GM19468 (cell line): ENCODE measurements at regions not wholly inside any gene's neighbourhood (a gene's known extent, or its start where the extent isn't known, plus 50 kb on each side); places are given as distances from the start of the nearest gene placed in this dataset.

Experiments used
- ATAC-seq: cut with Tn5 transposase; IDR thresholded peaks from one replicate; pipeline ENCODE4 v1.9.1; 2021; ENCODE audit warnings: mild to moderate bottlenecking, moderate library complexity, moderate number of reproducible peaks; ENCODE audit not compliant: unreplicated experiment; ENCODE audit errors: extremely low read depth

DNA sequence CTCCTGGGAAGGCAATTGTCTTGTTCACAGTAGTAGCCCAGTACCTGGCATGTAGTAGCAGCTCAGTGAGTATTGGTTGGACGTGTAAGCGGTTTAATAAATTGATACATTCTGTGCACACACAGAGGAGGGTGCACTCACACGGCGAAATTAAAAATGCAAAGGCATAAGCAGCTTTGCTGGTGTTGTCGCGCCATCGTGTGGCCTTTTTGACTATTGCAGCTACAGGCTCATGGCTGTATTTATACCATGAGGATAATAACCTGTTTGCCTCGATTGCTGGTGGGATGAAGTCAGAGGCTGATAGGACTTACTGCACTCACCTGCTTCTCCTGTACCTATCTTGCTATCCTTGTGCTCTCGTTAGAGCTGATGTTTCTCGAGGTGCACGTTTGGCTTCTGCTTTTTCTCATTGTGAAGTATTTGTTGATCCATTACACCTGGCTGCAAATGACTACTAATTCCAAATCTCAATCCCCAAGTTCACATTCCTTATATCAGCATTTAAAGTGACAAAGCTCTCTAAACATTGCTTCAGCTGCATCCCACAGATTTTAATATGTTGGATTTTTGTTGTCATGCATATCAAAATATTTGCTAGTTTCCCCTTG lies 61.5 kb downstream of the TBXT start:
- peak; percentile 27 for ATAC-seq

DNA sequence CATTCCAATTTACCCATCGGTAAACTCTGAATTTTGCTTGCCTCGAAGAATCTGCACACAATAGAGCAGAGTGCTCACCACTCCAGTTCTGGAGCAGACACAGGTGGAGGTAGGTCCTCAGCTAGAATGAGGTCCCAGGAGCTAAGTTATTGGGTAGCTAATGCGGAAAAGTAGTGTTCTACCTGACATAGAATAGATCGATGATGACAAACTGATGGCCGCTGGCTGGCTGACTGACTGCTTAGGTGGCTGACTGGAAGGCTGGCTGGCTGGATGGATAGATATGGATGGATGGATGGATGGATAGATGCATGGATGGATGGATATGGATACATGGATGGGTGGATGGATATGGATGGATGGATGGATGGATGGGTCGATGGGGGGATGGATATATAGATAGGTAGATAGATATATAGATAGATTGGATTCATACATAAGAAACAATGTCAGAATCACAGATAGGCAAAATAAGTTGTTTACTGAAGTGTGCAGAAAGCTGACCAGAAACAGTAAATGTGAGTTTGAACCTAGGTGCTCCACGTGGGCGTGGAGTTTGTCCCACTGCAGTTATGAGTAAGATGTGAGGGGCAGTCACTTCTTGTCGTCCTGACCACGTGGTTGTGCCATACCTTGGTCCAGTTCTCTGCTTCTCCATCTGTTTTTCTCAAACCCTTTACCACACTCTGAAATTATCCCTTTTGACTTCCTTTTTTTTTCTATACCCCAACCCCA lies 62.1 kb downstream of the TBXT start:
- ATAC-seq = no peak

DNA sequence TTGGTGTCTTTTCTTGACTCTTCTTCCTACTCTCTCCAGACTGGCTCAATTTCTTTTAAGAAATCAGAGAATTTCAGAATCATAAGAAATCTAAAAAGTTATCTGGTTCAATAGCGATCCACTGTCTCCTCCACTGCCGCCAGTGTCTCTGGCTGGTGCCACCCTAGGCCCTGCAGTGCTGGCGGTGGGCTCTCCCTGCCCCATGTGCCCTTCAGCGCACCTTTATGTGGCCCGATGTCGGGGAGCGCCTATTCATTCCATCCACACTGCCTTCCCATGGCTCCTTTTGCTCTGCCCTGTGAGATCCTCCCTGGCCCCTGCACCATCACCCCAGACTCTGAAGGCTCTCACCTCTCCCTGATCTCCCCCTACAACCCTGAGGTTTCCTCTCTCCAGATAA lies 62.8 kb downstream of the TBXT start:
- ATAC-seq = no peak

DNA sequence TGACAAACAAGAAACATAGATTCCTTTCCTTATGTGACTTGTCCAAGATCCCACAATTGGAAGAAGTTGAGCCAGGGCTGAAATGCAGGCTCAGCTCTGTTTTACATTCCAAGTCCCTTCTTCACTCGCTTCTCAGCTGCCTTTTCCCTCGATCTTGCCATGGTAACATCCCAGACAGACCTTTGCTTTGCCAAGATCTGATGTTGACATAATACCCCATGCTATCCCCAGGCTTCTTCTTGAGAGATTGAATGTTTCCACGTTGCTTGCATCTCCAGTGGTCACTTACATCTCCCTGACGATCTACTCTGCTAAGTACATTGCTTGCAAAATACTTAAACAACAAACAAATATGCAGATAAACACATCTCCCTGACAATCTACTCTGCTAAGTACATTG lies 63.5 kb downstream of the TBXT start:
- ATAC-seq = no peak

DNA sequence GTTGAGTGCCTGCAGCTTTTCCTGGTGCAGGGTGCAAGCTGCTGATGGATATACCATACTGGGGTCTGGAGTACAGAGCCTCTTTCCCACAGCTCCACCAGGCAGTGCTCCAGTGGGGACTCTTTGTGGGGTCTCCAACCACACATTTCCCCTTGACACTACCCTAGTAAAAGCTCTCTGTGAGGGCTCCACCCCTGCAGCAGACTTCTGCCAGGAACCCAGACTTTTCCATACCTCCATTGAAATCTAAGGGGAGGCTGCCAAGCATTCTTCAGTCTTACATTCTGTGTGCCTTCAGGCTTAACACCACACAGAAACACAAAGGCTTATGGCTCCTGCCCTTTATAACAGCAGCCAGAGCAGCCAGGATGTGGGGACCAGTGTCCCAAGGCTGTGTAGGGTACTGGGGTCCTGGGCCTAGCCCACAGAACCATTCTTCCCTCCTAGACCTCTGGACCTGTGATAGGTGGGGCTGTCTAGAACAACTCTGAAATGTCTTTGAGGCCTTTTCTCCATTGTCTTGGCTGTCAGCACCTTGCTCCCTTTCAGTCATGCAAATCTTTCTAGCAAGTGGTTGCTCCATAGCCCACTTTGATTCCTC lies 65.7 kb downstream of the TBXT start:
- ATAC-seq = no peak

DNA sequence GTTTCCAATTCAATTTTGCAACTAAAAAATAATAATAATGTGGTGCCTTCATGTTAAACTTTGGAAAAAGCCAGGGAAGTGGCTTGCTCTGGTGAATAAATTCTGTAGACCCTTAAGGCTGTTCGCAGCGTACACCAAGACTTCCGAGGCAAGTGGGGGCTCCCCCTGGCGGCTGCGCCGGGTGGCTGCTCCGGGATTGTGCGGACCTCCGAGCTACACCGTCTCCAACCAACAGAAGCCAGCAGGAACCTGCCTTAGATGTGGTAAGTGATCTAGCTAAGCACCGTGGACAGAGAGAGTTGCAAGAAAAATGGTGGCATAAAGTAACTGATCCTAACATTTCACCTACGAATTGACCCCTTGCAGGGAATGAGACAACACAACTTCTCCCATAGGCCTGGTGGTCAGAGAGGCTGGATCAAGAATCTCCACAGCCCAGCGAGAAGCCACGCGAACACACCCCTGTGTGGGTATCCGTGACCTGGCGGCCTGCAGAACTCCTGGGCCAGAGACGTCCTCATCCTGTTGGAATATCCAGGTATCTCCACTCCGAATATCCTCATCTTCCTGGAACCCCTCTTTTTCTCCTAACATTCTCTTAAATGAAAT lies 69.6 kb downstream of the TBXT start:
- peak; percentile 85 for ATAC-seq

DNA sequence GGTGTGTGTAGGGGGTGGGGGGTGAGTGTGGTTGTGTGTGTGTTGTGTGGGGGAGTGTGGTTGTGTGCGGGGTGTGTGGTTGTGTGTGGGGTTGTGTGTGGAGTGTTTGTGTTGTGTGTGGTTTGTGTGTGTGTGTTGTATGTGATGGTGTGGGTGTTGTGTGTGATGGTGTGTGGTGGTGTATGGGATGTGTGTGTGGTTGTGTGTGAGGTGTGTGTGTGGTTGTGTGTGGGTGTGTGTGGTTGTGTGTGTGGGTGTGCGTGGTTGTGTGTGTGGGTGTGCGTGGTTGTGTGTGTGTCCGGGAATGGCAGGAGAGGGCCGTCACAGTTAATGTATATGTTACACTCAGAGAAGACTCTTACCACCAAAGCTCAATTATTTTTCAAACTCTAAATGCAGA lies 79.8 kb downstream of the TBXT start:
- ATAC-seq = no peak

DNA sequence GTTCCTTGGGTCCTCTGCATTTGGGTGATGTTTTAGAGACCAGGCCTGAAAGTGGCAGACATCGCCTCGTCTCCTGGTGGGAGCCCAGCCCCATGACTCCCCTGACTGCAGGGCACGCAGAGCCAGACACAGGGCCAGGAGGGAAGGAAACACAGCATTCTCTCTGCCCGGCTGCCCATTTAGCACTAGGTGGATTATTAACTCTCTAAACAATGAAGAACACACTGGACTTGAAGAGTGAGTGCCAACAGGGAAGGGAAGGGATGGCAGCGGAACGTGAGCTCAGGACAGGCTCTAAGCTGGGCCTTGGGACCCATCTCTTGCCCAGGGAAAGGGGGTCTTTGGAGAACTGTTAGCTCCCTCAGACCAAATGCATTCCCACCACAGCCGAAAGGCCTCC lies 80.4 kb downstream of the TBXT start:
- no peak for ATAC-seq

DNA sequence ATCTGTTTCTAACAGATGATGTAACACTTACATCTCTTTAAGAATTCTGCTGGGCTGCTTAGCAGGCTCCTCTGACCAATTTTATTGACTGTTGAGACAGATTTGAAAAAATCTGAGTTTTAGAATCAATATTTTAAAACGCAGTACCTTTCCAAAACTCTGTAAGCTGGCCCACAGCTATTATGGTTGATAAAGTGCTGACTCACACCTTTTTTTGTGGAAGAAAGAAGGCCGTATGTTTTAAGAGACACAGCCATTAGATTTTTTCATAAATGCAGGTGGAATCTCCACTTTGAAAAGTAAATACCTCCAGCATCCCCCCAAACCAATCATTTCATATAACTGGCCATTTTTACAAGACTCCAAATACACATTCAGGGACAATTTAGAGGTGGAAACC lies 82.2 kb downstream of the TBXT start:
- ATAC-seq = no peak

DNA sequence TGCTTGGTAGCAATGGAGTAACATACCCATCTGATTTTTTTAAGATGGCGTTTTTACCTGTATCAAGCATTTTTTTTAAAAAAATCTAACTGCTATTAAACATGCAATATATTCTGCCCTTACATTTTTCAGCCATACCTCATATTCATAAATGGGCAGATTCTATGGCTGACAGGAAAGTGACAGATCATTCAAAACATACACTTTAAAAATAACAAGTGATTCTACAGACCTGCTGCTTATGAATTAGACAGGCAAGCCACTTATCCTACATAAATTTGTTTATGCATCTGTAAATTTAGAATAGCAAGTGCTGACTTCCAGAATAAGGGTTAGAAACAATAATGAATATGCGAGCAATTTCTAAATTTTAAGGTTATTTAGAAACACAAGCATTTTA lies 82.7 kb downstream of the TBXT start:
- ATAC-seq = no peak

DNA sequence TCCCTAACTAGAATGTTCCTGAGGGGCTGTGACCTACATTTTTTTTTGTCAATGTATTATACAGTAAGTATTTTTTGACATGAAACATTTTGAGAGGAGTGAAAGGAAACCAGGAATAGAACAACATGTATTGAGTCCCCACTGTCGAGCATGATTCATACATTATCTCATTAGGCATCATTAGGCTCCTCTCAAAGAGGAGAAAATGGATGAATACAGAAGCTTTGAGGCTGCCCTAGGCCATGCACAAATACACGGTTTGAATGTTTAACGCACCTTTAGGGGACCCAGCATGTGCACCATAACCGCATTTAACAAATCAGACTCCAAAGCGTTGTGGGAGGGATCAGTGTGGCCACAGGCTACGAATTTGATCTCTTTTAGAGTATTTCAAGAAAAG lies 87.8 kb downstream of the TBXT start:
- no peak for ATAC-seq

DNA sequence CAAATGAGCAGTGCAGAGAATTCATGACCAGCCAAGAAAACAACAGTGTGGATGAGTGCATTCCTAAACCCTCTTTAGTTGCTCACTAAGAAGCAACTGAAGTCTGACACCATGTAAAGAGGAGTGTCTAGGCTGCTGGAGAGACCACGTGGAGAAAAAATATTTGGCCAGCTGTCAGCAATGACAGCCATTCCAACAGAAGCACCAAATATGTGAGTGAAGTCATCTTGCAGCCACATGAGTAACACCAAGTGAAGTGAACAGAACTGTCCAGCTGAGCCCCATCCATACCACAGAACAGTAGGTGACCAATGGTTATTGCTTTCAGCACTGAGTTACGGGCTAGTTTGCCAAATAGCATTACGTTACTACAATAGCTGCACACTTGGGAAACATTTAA lies 89.4 kb downstream of the TBXT start:
- ATAC-seq = no peak

DNA sequence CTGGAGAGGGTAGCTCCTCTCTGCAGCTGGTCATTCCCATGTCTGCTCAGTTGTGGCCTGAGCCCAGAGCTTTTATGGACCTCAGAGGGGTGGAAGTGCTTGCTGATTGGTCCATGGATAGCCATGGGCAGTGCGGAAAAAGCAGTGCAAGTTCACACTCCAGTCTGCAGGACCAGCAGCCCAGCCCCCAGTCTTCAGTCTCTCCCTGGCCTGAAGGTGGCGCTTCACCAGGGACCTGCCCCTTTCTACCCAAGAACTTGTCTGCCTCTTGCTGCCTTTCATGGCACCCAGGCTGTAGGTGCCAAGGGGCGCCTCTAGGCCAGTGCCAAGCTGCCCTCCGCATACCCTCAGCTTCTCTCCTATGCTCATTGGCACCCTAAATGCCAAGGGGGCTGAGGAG lies 91.0 kb downstream of the TBXT start:
- no peak for ATAC-seq

DNA sequence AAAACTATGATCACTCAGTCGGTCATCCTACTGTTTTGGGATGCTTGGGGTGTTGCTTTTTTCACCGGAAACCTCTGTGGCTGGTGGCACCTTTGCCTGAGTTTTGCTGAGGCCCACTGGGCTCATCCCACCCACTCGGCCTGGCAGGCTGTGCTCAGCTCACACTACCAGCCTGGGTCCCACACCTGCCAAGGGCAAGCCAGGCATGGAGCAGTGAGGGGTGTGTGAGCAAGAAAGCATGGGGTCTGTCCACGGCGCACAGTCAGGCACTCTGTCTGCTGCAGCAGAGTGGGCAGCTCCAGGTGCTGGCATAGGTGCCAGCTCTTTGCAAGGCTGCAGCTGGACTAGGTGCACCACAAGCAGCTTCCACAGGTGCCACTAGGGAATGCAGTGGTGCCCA lies 91.7 kb downstream of the TBXT start:
- no peak for ATAC-seq

DNA sequence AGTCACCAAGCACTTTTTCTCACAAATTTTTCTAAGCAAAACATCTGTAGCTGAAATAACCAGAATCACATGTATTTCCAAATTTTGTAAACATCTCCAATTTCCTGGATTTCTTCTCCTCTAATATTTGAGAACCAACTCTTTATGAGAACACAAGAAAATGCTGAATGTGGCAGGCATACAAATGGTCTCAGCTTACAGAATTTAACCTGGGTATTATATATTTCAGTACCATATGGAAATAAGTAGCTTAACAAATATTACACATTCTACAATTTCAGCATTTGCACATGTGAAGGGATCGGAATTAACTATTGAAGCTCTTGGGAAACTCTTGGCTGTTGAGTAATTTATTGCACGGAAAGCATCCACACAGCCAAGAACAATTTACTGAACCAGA lies 92.5 kb downstream of the TBXT start:
- no peak for ATAC-seq

DNA sequence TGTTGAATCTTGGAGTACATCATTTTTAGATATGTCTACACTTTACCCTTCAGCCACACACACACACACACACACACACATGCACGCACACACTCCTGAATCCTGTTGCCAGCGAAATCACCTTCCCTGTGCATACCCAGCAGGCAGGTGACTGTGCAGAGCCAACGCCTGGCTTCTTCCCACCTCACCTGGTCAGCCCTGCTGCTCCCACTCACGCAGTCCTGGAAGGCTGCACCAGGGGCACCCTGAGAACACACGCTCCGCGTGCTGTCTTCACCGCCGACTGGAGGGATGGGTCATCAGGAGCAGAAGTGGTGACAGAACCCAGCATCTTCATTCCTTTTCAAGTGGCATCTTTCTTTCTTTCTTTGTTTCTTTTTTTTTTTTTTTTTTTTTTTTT lies 94.6 kb downstream of the TBXT start:
- ATAC-seq = no peak

DNA sequence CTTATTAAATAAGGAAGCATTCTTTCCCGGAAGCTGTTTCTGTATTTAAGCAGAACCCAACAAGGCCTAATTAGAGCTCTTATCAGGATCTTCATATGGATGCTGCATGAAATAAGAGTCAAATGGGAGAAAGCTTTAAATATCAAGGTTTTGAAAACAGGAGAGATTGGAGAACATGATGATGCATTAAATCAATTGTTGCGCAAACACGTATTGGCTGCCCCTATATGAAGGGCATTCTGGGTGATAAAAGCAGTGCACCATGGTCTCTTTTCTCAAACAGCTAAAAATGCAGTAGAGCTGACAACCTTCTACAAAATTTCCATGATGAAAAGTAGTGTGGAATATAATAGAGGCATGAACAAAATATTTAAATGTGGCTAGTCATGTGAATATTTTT lies 98.9 kb downstream of the TBXT start:
- ATAC-seq = no peak

DNA sequence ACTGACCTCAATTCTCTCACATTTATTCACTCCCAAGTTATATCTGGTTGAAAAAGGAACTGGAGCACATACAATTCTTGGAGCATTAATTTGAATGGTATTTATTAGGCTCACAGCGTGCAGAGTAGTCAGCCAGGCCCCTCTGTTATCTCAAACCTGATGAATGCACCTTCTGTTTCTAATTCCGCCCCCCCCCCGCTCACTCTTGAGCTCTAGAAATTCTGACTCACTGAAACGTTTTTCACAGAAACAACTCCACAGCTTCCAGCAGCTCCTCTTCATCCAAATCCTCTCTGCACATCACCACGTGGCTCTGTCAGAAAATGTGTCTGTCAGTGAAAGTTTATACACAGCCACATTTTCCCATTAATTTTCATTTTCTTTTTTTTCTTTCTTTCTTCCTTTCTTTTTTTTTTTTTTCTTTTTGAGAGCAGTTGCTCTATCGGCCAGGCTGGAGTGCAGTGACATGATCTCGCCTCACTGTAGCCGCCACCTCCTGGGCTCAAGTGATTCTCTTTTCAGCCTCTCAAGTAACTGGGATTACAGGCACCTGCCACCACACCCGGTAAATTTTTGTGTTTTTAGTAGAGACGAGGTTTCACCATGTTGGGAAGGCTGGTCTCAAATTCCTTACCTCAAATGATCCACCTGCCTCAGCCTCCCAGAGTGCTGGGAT lies 109.4 kb downstream of the TBXT start:
- ATAC-seq = no peak

DNA sequence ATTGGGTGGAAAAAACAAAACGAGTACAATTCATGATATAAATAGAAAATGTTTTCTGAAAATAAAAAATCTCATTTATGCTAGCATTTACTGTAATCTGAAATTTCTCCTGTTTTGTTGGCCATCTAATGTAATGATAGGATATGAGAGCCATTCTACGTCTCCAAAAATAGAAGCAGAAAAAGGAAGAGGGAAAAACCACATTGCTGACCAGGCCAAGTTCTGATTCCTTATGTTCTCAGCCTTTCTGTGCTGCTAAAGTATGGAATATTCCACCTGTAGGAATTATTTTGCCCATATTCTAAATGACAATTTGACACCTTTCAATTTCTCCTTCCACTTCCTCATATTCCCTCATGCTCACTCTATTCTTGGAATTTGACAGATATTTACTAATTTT lies 110.2 kb downstream of the TBXT start:
- ATAC-seq = no peak

DNA sequence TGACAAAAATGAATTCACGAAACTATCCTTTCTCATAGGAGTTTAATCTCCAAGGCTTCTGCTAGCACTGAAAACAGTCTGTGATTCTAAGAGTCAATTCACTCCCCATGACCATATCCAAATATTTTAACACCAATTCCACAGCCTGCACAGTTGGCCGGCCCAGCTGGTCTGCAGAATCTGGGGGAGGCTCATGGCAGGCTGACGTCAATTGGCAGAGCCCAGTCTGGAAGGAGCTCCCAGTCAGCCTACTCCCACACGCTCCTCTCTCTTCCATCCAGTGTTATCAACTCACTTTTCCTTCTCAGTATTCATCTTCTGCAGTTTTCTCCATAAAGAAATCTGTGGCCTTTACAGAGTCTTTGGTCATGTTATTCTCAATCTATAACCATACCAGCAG lies 111.0 kb downstream of the TBXT start:
- ATAC-seq = no peak

DNA sequence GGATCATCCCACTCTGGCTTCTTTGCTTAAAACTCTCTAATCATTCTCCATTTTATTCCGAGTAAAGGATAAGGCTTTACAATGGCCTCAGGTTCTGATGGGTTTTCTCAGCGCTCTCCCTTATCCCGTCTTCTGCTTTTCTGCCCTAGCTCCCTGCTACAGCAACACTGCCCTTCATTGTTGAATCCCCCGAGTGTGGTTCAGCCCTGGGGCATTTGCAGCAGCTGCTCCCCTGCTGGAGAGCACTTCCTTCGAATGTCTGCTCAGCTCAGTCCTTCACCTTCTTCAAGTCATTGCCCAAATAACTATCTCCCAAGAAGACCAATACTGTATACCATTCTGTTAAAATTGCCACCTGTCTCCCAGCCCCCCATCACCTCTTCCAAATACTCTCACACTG lies 111.8 kb downstream of the TBXT start:
- no peak for ATAC-seq
